ENCODE measurements at regions not wholly inside any gene's neighbourhood (a gene's known extent, or its start where the extent isn't known, plus 50 kb on each side); places are given as distances from the start of the nearest gene placed in this dataset.
"Not testable (repeated sequence)": the region's sequence is repeated elsewhere in the genome, so short reads cannot be mapped to it uniquely, and the experiment has no call there.

- TF ChIP-seq POLR2A (IDR thresholded peaks at IDR 0.05) (no peak), CTCF (IDR thresholded peaks at IDR 0.05) (peak in 1 of 3 donors; percentile 7), POLR2AphosphoS5 (IDR thresholded peaks at IDR 0.05) (no peak)
- Histone ChIP-seq H3K9me3 (no peaks in the 10 kb centered on the region), H3K36me3 (no peaks in the 10 kb centered on the region), H3K27me3 (no peaks in the 10 kb centered on the region), H3K4me1 (no peaks in the 10 kb centered on the region), H3K27ac (no peak overlapping the region), H3K4me3 (no peak overlapping the region)
- intact Hi-C loops (cut with DNase I; ENCODE audit: low total_unique reads) = no loop called here
- DNase-seq (ENCODE audit: low spot score in 2 of 2) = no peak
These were observed 317.8 kb downstream of the SH2D4B start for GRCh38 chr10:80855348-80855971.

- H3K4me3 ChIP-seq = no peak overlapping the region
- no peak for DNase-seq (ENCODE audit: low spot score in 2 of 2)
- H3K36me3 ChIP-seq = no peaks in the 10 kb centered on the region
- H3K27me3 ChIP-seq = no peaks in the 10 kb centered on the region
- TF ChIP-seq POLR2AphosphoS5 (IDR thresholded peaks at IDR 0.05) (no peak), CTCF (IDR thresholded peaks at IDR 0.05) (no peak), POLR2A (IDR thresholded peaks at IDR 0.05) (no peak)
- H3K4me1 ChIP-seq = no peaks in the 10 kb centered on the region
- intact Hi-C loops (cut with DNase I; ENCODE audit: low total_unique reads) = no loop called here
- no peaks in the 10 kb centered on the region for H3K9me3 ChIP-seq
- H3K27ac ChIP-seq = no peak overlapping the region
These were observed 318.5 kb downstream of the SH2D4B start for GRCh38 chr10:80856186-80856585.

- H3K27ac ChIP-seq; H3K4me1 ChIP-seq; intact Hi-C loops (cut with DNase I; ENCODE audit: low total_unique reads); H3K36me3 ChIP-seq; DNase-seq (ENCODE audit: low spot score in 2 of 2); H3K27me3 ChIP-seq; H3K4me3 ChIP-seq; H3K9me3 ChIP-seq: not testable (repeated sequence)
These were observed 321.6 kb downstream of the SH2D4B start for GRCh38 chr10:80859279-80859678.

GRCh38 chr10:80860719-80861118 is 323.0 kb downstream of the SH2D4B start:
- Histone ChIP-seq H3K36me3 (no peaks in the 10 kb centered on the region), H3K4me1 (no peaks in the 10 kb centered on the region), H3K9me3 (no peaks in the 10 kb centered on the region), H3K27me3 (no peaks in the 10 kb centered on the region), H3K27ac (no peak overlapping the region), H3K4me3 (no peak overlapping the region)
- TF ChIP-seq CTCF (IDR thresholded peaks at IDR 0.05) (no peak), POLR2A (IDR thresholded peaks at IDR 0.05) (no peak), POLR2AphosphoS5 (IDR thresholded peaks at IDR 0.05) (no peak)
- DNase-seq (ENCODE audit: low spot score in 2 of 2) = no peak
- intact Hi-C loops (cut with DNase I; ENCODE audit: low total_unique reads) = no loop called here

- TF ChIP-seq POLR2AphosphoS5 (IDR thresholded peaks at IDR 0.05) (no peak), POLR2A (IDR thresholded peaks at IDR 0.05) (no peak), CTCF (IDR thresholded peaks at IDR 0.05) (no peak)
- H3K9me3 ChIP-seq = no peaks in the 10 kb centered on the region
- no peak overlapping the region for H3K4me3 ChIP-seq
- no peaks in the 10 kb centered on the region for H3K4me1 ChIP-seq
- intact Hi-C loops (cut with DNase I; ENCODE audit: low total_unique reads) = no loop called here
- H3K27me3 ChIP-seq = no peaks in the 10 kb centered on the region
- no peak for DNase-seq (ENCODE audit: low spot score in 2 of 2)
- no peak overlapping the region for H3K27ac ChIP-seq
- no peaks in the 10 kb centered on the region for H3K36me3 ChIP-seq
These were observed 324.2 kb downstream of the SH2D4B start for GRCh38 chr10:80861882-80862281.

- no peak overlapping the region for H3K4me3 ChIP-seq
- H3K27me3 ChIP-seq = no peaks in the 10 kb centered on the region
- no peak overlapping the region for H3K27ac ChIP-seq
- intact Hi-C loops (cut with DNase I; ENCODE audit: low total_unique reads) = no loop called here
- TF ChIP-seq CTCF (IDR thresholded peaks at IDR 0.05) = no peak
- no peak for TF ChIP-seq POLR2A (IDR thresholded peaks at IDR 0.05)
- no peak for TF ChIP-seq POLR2AphosphoS5 (IDR thresholded peaks at IDR 0.05)
- H3K36me3 ChIP-seq = no peaks in the 10 kb centered on the region
- no peaks in the 10 kb centered on the region for H3K4me1 ChIP-seq
- no peak for DNase-seq (ENCODE audit: low spot score in 2 of 2)
- H3K9me3 ChIP-seq = peaks cover 0 to 12% of the 10 kb centered on the region in 2 donors
These were observed 332.6 kb downstream of the SH2D4B start for GRCh38 chr10:80870282-80870681.

All from breast epithelium (tissue), 4 donors.